Keratinocyte (primary cell): ENCODE measurements at regions not wholly inside any gene's neighbourhood (a gene's known extent, or its start where the extent isn't known, plus 50 kb on each side); places are given as distances from the start of the nearest gene placed in this dataset.

Source experiments
- CTCF ChIP-seq, 3 experiments: IDR thresholded peaks in 1 of 3; conservative IDR thresholded peaks in 1 of 3; optimal IDR thresholded peaks in 1 of 3; 2 replicates in 2 of 3; 3 replicates in 1 of 3; pipeline versions ENCODE3 to v1.5.1; 2011; ENCODE audit warnings: low read length in 3 of 3, mild to moderate bottlenecking in 3 of 3, moderate library complexity in 2 of 3, control low read depth in 1 of 3, inconsistent platforms in 1 of 3; ENCODE audit not compliant: insufficient read depth in 2 of 3; ENCODE audit errors: extremely low read depth in 1 of 3
- EZH2 ChIP-seq: IDR thresholded peaks from one replicate; pipeline ENCODE4 v1.6.1; 2012; ENCODE audit warnings: inconsistent platforms, mild to moderate bottlenecking, low read length, moderate library complexity

DNA sequence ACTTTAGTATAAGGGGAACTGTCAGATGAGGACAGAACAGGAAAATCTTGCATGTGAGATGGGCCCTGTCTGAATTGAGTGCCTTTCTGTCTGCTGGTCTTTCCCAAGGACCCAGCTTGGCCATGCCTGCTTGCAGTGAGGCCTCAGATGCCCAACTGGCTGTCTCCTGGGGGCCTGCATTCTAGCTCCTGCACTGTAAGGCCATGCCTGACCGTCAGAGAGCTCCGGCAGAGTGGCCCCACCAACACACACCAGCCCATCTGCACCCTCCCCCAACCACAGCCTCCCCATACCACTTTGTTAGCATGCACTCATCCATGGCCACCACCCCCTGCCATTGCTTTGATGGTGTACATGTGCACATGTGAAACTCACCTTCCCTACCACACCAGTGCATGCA is 190.4 kb upstream of the RPRM start:
- no peak for TF ChIP-seq CTCF (optimal IDR thresholded peaks at IDR 0.05 in 1 of 3, IDR thresholded peaks at IDR 0.05 in 1 of 3, conservative IDR thresholded peaks at IDR 0.05 in 1 of 3; ENCODE audit: extremely low read depth in 1 of 3, insufficient read depth in 2 of 3, low read length in 3 of 3)
- TF ChIP-seq EZH2 = no peak
